ENCODE measurements at regions not wholly inside any gene's neighbourhood (a gene's known extent, or its start where the extent isn't known, plus 50 kb on each side); places are given as distances from the start of the nearest gene placed in this dataset.

DNA sequence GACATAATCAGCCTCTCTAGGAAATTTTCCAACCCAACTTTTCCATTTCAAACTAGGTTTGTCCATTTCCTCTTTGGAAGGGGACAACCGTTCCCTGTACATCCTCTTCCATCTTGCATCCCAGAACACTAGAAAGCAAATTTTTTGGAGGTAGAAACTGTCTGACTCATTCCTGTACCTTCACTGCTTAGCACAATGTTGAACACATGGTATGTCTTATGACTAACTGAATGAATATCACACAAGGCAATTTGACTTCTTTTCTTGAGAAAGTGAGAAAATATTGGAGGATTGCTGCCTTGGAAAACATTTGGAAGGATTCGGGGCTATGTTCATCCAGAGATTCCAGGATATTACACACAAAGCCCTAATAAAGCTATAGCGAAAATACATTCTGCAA lies 289.1 kb downstream of the FGFR2 start:
- Histone ChIP-seq H3K4me3 (replicated peaks in 1 of 3) (no peak overlapping the region), H3K27me3 (no peaks in the 10 kb centered on the region), H3K27ac (peak overlapping the region in 1 of 3 donors; percentile 32), H3K4me1 (peaks cover 11 to 16% of the 10 kb centered on the region in 2 donors), H3K9me3 (no peaks in the 10 kb centered on the region), H3K36me3 (no peaks in the 10 kb centered on the region)
- TF ChIP-seq POLR2A (IDR thresholded peaks at IDR 0.05) (no peak), CTCF (IDR thresholded peaks at IDR 0.05) (no peak)
- intact Hi-C loops (cut with DNase I): no loop called here
- no peak for DNase-seq
- WGBS, 2 donors: 86 to 88% methylated on average over 3 of the region's 3 CpGs

- Histone ChIP-seq H3K27ac (peak overlapping the region; percentile 25 to 43 (median 32)), H3K9me3 (no peaks in the 10 kb centered on the region), H3K4me1 (peaks cover 8 to 16% of the 10 kb centered on the region in 2 donors), H3K36me3 (no peaks in the 10 kb centered on the region), H3K4me3 (replicated peaks in 1 of 3) (no peak overlapping the region), H3K27me3 (no peaks in the 10 kb centered on the region)
- DNase-seq: peak; percentile 33 to 58
- TF ChIP-seq POLR2A (IDR thresholded peaks at IDR 0.05) (no peak), CTCF (IDR thresholded peaks at IDR 0.05) (no peak)
- 35 to 38% methylated on average over 9 of the region's 9 CpGs for WGBS, 2 donors
- intact Hi-C loops (cut with DNase I): no loop called here
Measured at GRCh38 chr10:121310151-121310711, 288.0 kb downstream of the FGFR2 start.

DNA sequence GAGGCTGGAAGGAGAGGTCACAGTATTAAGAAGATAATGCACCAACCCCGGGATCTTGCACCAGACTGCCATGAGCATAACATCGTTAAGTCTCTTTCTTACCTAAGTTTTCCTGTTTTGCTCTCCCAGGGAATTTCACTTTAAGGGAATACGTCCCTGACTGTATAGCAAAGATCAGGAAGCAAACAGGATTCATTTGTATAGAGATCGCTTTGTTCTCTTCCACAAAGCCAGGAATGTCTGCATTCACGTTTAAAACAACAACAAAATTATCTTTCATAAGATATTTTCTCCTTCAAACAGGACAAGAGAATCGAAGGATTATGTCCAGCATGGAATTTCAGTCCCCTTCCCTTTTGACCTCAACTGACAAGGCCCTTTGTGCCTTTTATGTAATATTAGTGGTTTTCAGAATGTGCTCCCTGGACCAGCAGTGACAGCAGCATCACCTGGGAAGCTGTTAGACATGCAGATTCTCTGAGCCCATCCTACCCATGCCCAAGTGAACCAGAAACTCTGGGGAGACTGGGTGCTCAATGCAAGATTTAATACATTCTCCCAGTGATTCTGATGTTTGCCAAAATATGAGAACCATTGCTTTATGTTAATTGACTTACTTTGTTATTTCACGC lies 286.3 kb downstream of the FGFR2 start:
- WGBS, 2 donors: 76 to 77% methylated on average over 7 of the region's 7 CpGs
- Histone ChIP-seq H3K4me1 (peaks cover 8 to 16% of the 10 kb centered on the region in 2 donors), H3K27me3 (no peaks in the 10 kb centered on the region), H3K4me3 (replicated peaks in 1 of 3) (no peak overlapping the region), H3K9me3 (no peaks in the 10 kb centered on the region), H3K27ac (no peak overlapping the region), H3K36me3 (no peaks in the 10 kb centered on the region)
- TF ChIP-seq CTCF (IDR thresholded peaks at IDR 0.05): no peak
- TF ChIP-seq POLR2A (IDR thresholded peaks at IDR 0.05): no peak
- DNase-seq: no peak
- intact Hi-C loops (cut with DNase I): no loop called here

DNA sequence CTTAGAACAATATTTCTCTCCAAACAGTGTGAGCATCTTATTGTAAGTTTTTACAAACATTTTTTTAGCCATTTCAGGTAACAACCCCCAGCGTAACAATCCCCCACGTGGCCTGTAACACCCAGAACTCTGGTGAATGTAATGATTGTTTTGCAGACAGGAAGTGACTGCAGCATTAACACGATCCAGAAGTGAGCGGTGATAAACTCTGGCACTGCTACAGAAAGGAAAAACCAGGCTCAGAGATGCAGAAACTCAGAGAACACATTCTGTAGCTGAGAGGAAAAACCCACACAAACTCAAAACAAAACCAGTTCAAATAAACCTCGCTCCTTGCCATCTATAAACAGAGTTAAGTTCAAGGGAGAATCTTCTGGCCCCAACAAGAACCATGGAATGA lies 285.7 kb downstream of the FGFR2 start:
- TF ChIP-seq POLR2A (IDR thresholded peaks at IDR 0.05) (no peak), CTCF (IDR thresholded peaks at IDR 0.05) (no peak)
- Histone ChIP-seq H3K27ac (no peak overlapping the region), H3K36me3 (no peaks in the 10 kb centered on the region), H3K9me3 (no peaks in the 10 kb centered on the region), H3K4me3 (replicated peaks in 1 of 3) (no peak overlapping the region), H3K27me3 (no peaks in the 10 kb centered on the region), H3K4me1 (peaks cover 8 to 16% of the 10 kb centered on the region in 2 donors)
- intact Hi-C loops (cut with DNase I): no loop called here
- no peak for DNase-seq
- WGBS, 2 donors: 53 to 60% methylated on average over 5 of the region's 5 CpGs

DNA sequence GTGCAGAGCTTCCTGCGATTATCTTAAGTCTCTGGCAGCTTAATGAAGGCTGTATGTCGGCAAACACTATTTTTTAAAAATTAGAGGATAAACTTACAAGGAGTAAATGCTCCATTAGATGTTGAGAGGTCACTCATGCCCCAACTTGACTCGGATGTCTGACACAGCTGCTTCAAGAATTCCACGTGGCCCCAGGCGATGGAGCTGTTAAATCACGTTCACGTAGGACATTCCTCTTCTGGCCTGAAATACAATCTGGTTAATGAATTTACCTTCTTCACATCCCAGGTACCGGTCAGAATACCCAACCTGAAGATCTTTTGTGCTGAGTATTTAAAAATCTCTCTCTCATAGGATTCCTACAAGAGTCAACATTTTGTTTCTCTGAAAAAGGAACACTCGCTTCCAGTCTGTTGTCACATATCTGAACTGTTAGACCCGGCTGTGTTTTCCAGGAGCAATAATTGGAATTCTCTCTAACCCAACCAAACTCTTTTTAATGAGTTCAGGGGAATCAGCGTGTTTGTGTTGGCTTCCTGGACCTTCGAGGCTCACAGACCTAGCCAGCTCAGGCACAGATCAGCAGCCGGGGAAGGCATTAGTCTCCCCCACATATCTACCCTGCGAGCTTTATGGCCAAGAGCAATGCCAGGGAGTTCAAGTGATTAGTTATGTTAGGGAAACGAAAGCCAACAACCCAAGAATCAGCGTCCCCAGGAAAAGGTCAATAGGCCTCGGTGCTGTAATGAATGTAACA lies 284.9 kb downstream of the FGFR2 start:
- no peak for DNase-seq
- 70 to 77% methylated on average over 17 of the region's 17 CpGs for WGBS, 2 donors
- TF ChIP-seq POLR2A (IDR thresholded peaks at IDR 0.05) (no peak), CTCF (IDR thresholded peaks at IDR 0.05) (no peak)
- intact Hi-C loops (cut with DNase I): no loop called here
- H3K4me1 ChIP-seq: peaks cover 8 to 16% of the 10 kb centered on the region in 2 donors
- no peaks in the 10 kb centered on the region for H3K9me3 ChIP-seq
- H3K27me3 ChIP-seq: no peaks in the 10 kb centered on the region
- no peak overlapping the region for H3K27ac ChIP-seq
- H3K36me3 ChIP-seq: no peaks in the 10 kb centered on the region
- H3K4me3 ChIP-seq (replicated peaks in 1 of 3): no peak overlapping the region

Data from thyroid gland (tissue), 4 donors.